Right ventricle myocardium superior (tissue), 1 donor: ENCODE measurements at regions not wholly inside any gene's neighbourhood (a gene's known extent, or its start where the extent isn't known, plus 50 kb on each side); places are given as distances from the start of the nearest gene placed in this dataset.

ENCODE experiments used
- ATAC-seq: fragments of 200-7000 bp; cut with Tn5 transposase; one replicate; pipeline ENCODE4 v1.9.1; 2020; ENCODE audit warnings: mild to moderate bottlenecking; ENCODE audit not compliant: poor library complexity
- DNase-seq: peaks from one replicate; pipeline ENCODE4 v3.0.0-alpha.2; 2020
- intact Hi-C: fragments of 100-400 bp; cut with DNase I; formaldehyde crosslinking; loops from one replicate; pipeline ENCODE4 v1.11.2; 2022
- donor health status: DM: no; HTN: yes; CAD: no; lungs with severe emphysema.

- intact Hi-C loops = no loop called here
- DNase-seq = no peak
- no peak for ATAC-seq
Measured at GRCh38 chr1:30328100-30328370, 395.4 kb downstream of the MATN1 start.

GRCh38 chr1:30327370-30328099 lies 395.9 kb downstream of the MATN1 start:
- no peak for ATAC-seq
- no peak for DNase-seq
- intact Hi-C loops = no loop called here

- ATAC-seq (no peak), DNase-seq (no peak)
- intact Hi-C loops = no loop called here
Measured at GRCh38 chr1:30325999-30326398, 397.4 kb downstream of the MATN1 start.

GRCh38 chr1:30325085-30325935 lies 398.1 kb downstream of the MATN1 start:
- DNase-seq (no peak), ATAC-seq (no peak)
- intact Hi-C loops = no loop called here

GRCh38 chr1:30324251-30325084 lies 398.9 kb downstream of the MATN1 start:
- intact Hi-C loops = no loop called here
- DNase-seq (no peak), ATAC-seq (no peak)

- no peak for DNase-seq
- intact Hi-C loops = no loop called here
- no peak for ATAC-seq
Measured at GRCh38 chr1:30323841-30324240, 399.5 kb downstream of the MATN1 start.

GRCh38 chr1:30323352-30323751 lies 400.0 kb downstream of the MATN1 start:
- ATAC-seq = no peak
- intact Hi-C loops = no loop called here
- no peak for DNase-seq

- ATAC-seq = no peak
- DNase-seq = no peak
- intact Hi-C loops = no loop called here
Measured at GRCh38 chr1:30322859-30323257, 400.5 kb downstream of the MATN1 start.

GRCh38 chr1:30321996-30322858 lies 401.2 kb downstream of the MATN1 start:
- no peak for DNase-seq
- ATAC-seq = no peak
- intact Hi-C loops = no loop called here

- intact Hi-C loops = no loop called here
- ATAC-seq (no peak), DNase-seq (no peak)
Measured at GRCh38 chr1:30321246-30321910, 402.0 kb downstream of the MATN1 start.

GRCh38 chr1:30320581-30320890 lies 402.8 kb downstream of the MATN1 start:
- intact Hi-C loops = no loop called here
- ATAC-seq (no peak), DNase-seq (no peak)

GRCh38 chr1:30319765-30320580 lies 403.4 kb downstream of the MATN1 start:
- intact Hi-C loops = no loop called here
- ATAC-seq = no peak

GRCh38 chr1:30318864-30319718 lies 404.3 kb downstream of the MATN1 start:
- no peak for DNase-seq

More at GRCh38 chr1:30319765-30320580, 403.4 kb downstream of the MATN1 start:
- DNase-seq = no peak

GRCh38 chr1:30318413-30318812 lies 405.0 kb downstream of the MATN1 start:
- no peak for DNase-seq
- intact Hi-C loops = no loop called here
- no peak for ATAC-seq

More at GRCh38 chr1:30318864-30319718, 404.3 kb downstream of the MATN1 start:
- no peak for ATAC-seq
- intact Hi-C loops = no loop called here

GRCh38 chr1:30317921-30318320 lies 405.5 kb downstream of the MATN1 start:
- no peak for ATAC-seq
- intact Hi-C loops = no loop called here

GRCh38 chr1:30316056-30316455 lies 407.3 kb downstream of the MATN1 start:
- intact Hi-C loops = no loop called here
- ATAC-seq = no peak
- no peak for DNase-seq

More at GRCh38 chr1:30317921-30318320, 405.5 kb downstream of the MATN1 start:
- no peak for DNase-seq
